ENCODE measurements at regions not wholly inside any gene's neighbourhood (a gene's known extent, or its start where the extent isn't known, plus 50 kb on each side); places are given as distances from the start of the nearest gene placed in this dataset.

DNA sequence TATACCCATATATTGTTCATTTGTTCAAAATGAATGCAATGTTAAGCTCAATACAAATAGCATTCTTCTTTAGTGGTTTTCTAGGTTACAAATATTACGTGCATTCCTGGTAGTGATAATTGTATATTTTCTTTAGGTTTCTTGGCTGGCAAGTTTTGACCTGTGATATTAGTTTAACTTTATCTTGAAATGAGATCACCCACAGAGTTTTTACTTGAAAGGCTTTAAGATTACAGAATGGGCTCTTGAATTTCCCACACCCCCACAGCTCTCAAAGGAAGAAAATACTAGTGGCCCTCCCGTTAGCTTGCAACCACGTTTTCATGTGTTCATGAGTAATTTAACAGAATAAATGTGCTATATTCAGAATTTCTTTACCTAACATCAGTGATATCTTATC is 1315.5 kb upstream of the GJE1 start:
- Histone ChIP-seq H3K27me3 (ENCODE audit: control insufficient read depth in 1 of 2, insufficient read depth in 1 of 2, low read length in 2 of 2) (no peaks in the 10 kb centered on the region), H3K18ac (ENCODE audit: low read depth in 1 of 2, low read length in 2 of 2) (no peak overlapping the region), H2AFZ (ENCODE audit: low read depth, low read length) (no peak overlapping the region), H3K79me1 (replicated peaks; ENCODE audit: low read length, poor library complexity, severe bottlenecking) (no peaks in the 10 kb centered on the region), H3K4me3 (ENCODE audit: insufficient read depth in 1 of 2, low read depth in 1 of 2, low read length in 2 of 2) (no peak overlapping the region), H3K27ac (ENCODE audit: low read length, poor library complexity, severe bottlenecking) (no peak overlapping the region), H3K14ac (ENCODE audit: low read length in 2 of 2) (no peak overlapping the region), H4K8ac (ENCODE audit: low read length) (no peak overlapping the region), H3K4ac (ENCODE audit: low read depth in 1 of 2, low read length in 2 of 2) (no peak overlapping the region), H3K9ac (ENCODE audit: low read length) (no peak overlapping the region), H2AK5ac (ENCODE audit: low read length, severe bottlenecking) (no peak overlapping the region), H2BK120ac (ENCODE audit: low read depth, low read length) (no peak overlapping the region), H3K23ac (ENCODE audit: low read length in 2 of 2) (no peak overlapping the region), H2BK12ac (ENCODE audit: low read length in 2 of 2) (no peak overlapping the region), H2BK15ac (ENCODE audit: low read depth, poor library complexity, severe bottlenecking) (no peak overlapping the region), H3K36me3 (ENCODE audit: control insufficient read depth in 1 of 2, insufficient read depth in 2 of 2, low read depth in 1 of 2, low read length in 2 of 2) (no peaks in the 10 kb centered on the region), H2BK5ac (ENCODE audit: low read depth, low read length, poor library complexity, severe bottlenecking) (no peak overlapping the region), H4K91ac (ENCODE audit: low read length) (no peak overlapping the region), H3K4me1 (ENCODE audit: control insufficient read depth, insufficient read depth, low read depth, low read length) (no peaks in the 10 kb centered on the region), H3K4me2 (ENCODE audit: low read length, poor library complexity, severe bottlenecking) (no peak overlapping the region), H3K9me3 (ENCODE audit: control insufficient read depth, low read length) (no peaks in the 10 kb centered on the region)
- no peak for DNase-seq
- WGBS, result 88% methylated on average over 1 of the region's 3 CpGs

DNA sequence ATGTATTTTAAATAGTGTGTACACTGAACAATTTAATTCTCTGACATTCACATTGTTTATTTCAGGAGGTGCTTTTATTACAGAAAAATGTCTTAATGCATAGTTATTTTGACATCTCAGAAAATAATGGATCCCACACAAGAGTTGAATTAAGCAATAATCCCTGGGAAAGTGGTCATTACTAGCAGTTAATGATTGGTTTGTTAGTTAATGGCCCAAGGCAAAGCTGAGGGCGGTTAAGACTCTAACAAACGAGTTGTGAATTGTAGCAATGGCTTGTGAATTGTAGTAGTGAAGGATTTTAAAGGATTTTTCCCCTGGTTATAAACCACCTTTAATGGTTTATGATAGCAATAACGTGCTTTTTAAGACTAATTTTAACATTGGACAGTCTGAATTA is 1316.0 kb upstream of the GJE1 start:
- H3K4me2 ChIP-seq (ENCODE audit: low read length, poor library complexity, severe bottlenecking), result no peak overlapping the region
- H3K4me3 ChIP-seq (ENCODE audit: insufficient read depth in 1 of 2, low read depth in 1 of 2, low read length in 2 of 2), result no peak overlapping the region
- H3K18ac ChIP-seq (ENCODE audit: low read depth in 1 of 2, low read length in 2 of 2), result no peak overlapping the region
- H3K36me3 ChIP-seq (ENCODE audit: control insufficient read depth in 1 of 2, insufficient read depth in 2 of 2, low read depth in 1 of 2, low read length in 2 of 2), result no peaks in the 10 kb centered on the region
- H3K9ac ChIP-seq (ENCODE audit: low read length), result no peak overlapping the region
- H3K79me1 ChIP-seq (replicated peaks; ENCODE audit: low read length, poor library complexity, severe bottlenecking), result no peaks in the 10 kb centered on the region
- no peak overlapping the region for H2BK12ac ChIP-seq (ENCODE audit: low read length in 2 of 2)
- H2BK15ac ChIP-seq (ENCODE audit: low read depth, poor library complexity, severe bottlenecking), result no peak overlapping the region
- 91% methylated on average over 2 of the region's 3 CpGs for WGBS
- no peak overlapping the region for H4K8ac ChIP-seq (ENCODE audit: low read length)
- no peak overlapping the region for H2AK5ac ChIP-seq (ENCODE audit: low read length, severe bottlenecking)
- no peak overlapping the region for H3K14ac ChIP-seq (ENCODE audit: low read length in 2 of 2)
- no peaks in the 10 kb centered on the region for H3K4me1 ChIP-seq (ENCODE audit: control insufficient read depth, insufficient read depth, low read depth, low read length)
- no peak overlapping the region for H2BK120ac ChIP-seq (ENCODE audit: low read depth, low read length)
- no peak overlapping the region for H2AFZ ChIP-seq (ENCODE audit: low read depth, low read length)
- H3K23ac ChIP-seq (ENCODE audit: low read length in 2 of 2), result no peak overlapping the region
- H3K27me3 ChIP-seq (ENCODE audit: control insufficient read depth in 1 of 2, insufficient read depth in 1 of 2, low read length in 2 of 2), result no peaks in the 10 kb centered on the region
- no peak overlapping the region for H2BK5ac ChIP-seq (ENCODE audit: low read depth, low read length, poor library complexity, severe bottlenecking)
- no peak for DNase-seq
- no peak overlapping the region for H4K91ac ChIP-seq (ENCODE audit: low read length)
- H3K9me3 ChIP-seq (ENCODE audit: control insufficient read depth, low read length), result no peaks in the 10 kb centered on the region
- H3K27ac ChIP-seq (ENCODE audit: low read length, poor library complexity, severe bottlenecking), result no peak overlapping the region
- no peak overlapping the region for H3K4ac ChIP-seq (ENCODE audit: low read depth in 1 of 2, low read length in 2 of 2)

DNA sequence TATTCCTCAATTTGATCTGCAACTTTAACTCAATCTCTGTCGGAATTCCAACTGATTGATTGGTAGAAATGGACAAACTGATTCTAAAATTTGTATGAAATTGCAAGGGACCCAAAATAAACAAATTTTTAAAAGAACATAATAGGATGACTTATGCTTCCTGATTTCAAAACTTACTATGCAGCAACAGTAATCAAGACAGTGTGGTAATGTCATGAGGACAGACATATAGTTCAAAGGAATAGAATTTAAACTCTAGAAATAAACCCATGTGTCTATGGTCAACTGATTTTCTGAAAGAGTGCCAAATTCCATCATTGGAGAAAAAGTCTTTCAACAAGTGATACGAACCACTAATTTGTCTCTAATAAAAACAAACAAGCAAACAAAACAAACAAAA is 1320.1 kb upstream of the GJE1 start:
- Histone ChIP-seq H3K27me3 (ENCODE audit: control insufficient read depth in 1 of 2, insufficient read depth in 1 of 2, low read length in 2 of 2) (no peaks in the 10 kb centered on the region), H3K9me3 (ENCODE audit: control insufficient read depth, low read length) (no peaks in the 10 kb centered on the region), H3K18ac (ENCODE audit: low read depth in 1 of 2, low read length in 2 of 2) (no peak overlapping the region), H2BK5ac (ENCODE audit: low read depth, low read length, poor library complexity, severe bottlenecking) (no peak overlapping the region), H2BK120ac (ENCODE audit: low read depth, low read length) (no peak overlapping the region), H2AK5ac (ENCODE audit: low read length, severe bottlenecking) (no peak overlapping the region), H3K4me3 (ENCODE audit: insufficient read depth in 1 of 2, low read depth in 1 of 2, low read length in 2 of 2) (no peak overlapping the region), H3K9ac (ENCODE audit: low read length) (no peak overlapping the region), H3K14ac (ENCODE audit: low read length in 2 of 2) (no peak overlapping the region), H3K79me1 (replicated peaks; ENCODE audit: low read length, poor library complexity, severe bottlenecking) (no peaks in the 10 kb centered on the region), H3K4me1 (ENCODE audit: control insufficient read depth, insufficient read depth, low read depth, low read length) (no peaks in the 10 kb centered on the region), H3K23ac (ENCODE audit: low read length in 2 of 2) (no peak overlapping the region), H2BK15ac (ENCODE audit: low read depth, poor library complexity, severe bottlenecking) (no peak overlapping the region), H3K27ac (ENCODE audit: low read length, poor library complexity, severe bottlenecking) (no peak overlapping the region), H3K4me2 (ENCODE audit: low read length, poor library complexity, severe bottlenecking) (no peak overlapping the region), H2BK12ac (ENCODE audit: low read length in 2 of 2) (no peak overlapping the region), H2AFZ (ENCODE audit: low read depth, low read length) (no peak overlapping the region), H3K4ac (ENCODE audit: low read depth in 1 of 2, low read length in 2 of 2) (no peak overlapping the region), H4K91ac (ENCODE audit: low read length) (no peak overlapping the region), H4K8ac (ENCODE audit: low read length) (no peak overlapping the region), H3K36me3 (ENCODE audit: control insufficient read depth in 1 of 2, insufficient read depth in 2 of 2, low read depth in 1 of 2, low read length in 2 of 2) (no peaks in the 10 kb centered on the region)
- no peak for DNase-seq
- WGBS, result 92% methylated on average over 1 of the region's 2 CpGs

DNA sequence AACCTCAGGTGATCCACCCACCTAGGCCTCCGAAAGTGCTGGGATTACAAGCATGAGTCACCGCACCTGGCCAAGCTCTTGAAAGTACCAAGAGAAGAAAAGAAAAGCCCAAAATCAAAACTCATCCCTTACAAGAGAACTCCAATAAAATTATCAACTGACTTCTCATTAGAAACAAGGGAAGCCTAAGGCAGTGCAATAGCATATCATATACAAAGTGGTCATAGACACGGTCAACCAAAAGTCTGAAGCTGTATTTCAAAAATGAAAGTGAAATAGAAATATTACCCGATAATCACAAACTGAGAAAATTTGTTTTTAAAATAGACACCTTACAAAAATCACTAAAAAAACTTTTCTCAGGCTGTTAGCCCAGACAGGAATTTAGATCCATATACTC is 1321.1 kb upstream of the GJE1 start:
- no peak overlapping the region for H3K9ac ChIP-seq (ENCODE audit: low read length)
- H3K4me1 ChIP-seq (ENCODE audit: control insufficient read depth, insufficient read depth, low read depth, low read length), result no peaks in the 10 kb centered on the region
- H3K4me3 ChIP-seq (ENCODE audit: insufficient read depth in 1 of 2, low read depth in 1 of 2, low read length in 2 of 2), result no peak overlapping the region
- H3K79me1 ChIP-seq (replicated peaks; ENCODE audit: low read length, poor library complexity, severe bottlenecking), result no peaks in the 10 kb centered on the region
- no peak overlapping the region for H3K27ac ChIP-seq (ENCODE audit: low read length, poor library complexity, severe bottlenecking)
- no peaks in the 10 kb centered on the region for H3K36me3 ChIP-seq (ENCODE audit: control insufficient read depth in 1 of 2, insufficient read depth in 2 of 2, low read depth in 1 of 2, low read length in 2 of 2)
- 100% methylated on average over 2 of the region's 4 CpGs for WGBS
- no peak overlapping the region for H3K4me2 ChIP-seq (ENCODE audit: low read length, poor library complexity, severe bottlenecking)
- H4K8ac ChIP-seq (ENCODE audit: low read length), result no peak overlapping the region
- H3K27me3 ChIP-seq (ENCODE audit: control insufficient read depth in 1 of 2, insufficient read depth in 1 of 2, low read length in 2 of 2), result no peaks in the 10 kb centered on the region
- H3K4ac ChIP-seq (ENCODE audit: low read depth in 1 of 2, low read length in 2 of 2), result no peak overlapping the region
- no peak overlapping the region for H3K23ac ChIP-seq (ENCODE audit: low read length in 2 of 2)
- H3K18ac ChIP-seq (ENCODE audit: low read depth in 1 of 2, low read length in 2 of 2), result no peak overlapping the region
- no peak overlapping the region for H2BK120ac ChIP-seq (ENCODE audit: low read depth, low read length)
- no peak overlapping the region for H4K91ac ChIP-seq (ENCODE audit: low read length)
- H2AK5ac ChIP-seq (ENCODE audit: low read length, severe bottlenecking), result no peak overlapping the region
- H2BK15ac ChIP-seq (ENCODE audit: low read depth, poor library complexity, severe bottlenecking), result no peak overlapping the region
- no peak overlapping the region for H2BK5ac ChIP-seq (ENCODE audit: low read depth, low read length, poor library complexity, severe bottlenecking)
- H2BK12ac ChIP-seq (ENCODE audit: low read length in 2 of 2), result no peak overlapping the region
- H3K14ac ChIP-seq (ENCODE audit: low read length in 2 of 2), result no peak overlapping the region
- H2AFZ ChIP-seq (ENCODE audit: low read depth, low read length), result no peak overlapping the region
- no peak for DNase-seq
- no peaks in the 10 kb centered on the region for H3K9me3 ChIP-seq (ENCODE audit: control insufficient read depth, low read length)
